WI38 (cell line): ENCODE measurements at regions not wholly inside any gene's neighbourhood (a gene's known extent, or its start where the extent isn't known, plus 50 kb on each side); places are given as distances from the start of the nearest gene placed in this dataset.

Experiments used
- H3K4me3 ChIP-seq: 2 replicates; pipeline ENCODE4 v1.5.1; 2011; ENCODE audit warnings: low read depth, mild to moderate bottlenecking, control low read depth, low read length
- CTCF ChIP-seq: IDR thresholded peaks from 2 replicates; pipeline ENCODE4 v1.5.1; 2012; ENCODE audit warnings: low read depth, mild to moderate bottlenecking, control low read depth, low read length

GRCh38 chr19:30146346-30146745 is 204.3 kb downstream of the URI1 start:
- no peak overlapping the region for H3K4me3 ChIP-seq
- no peak for TF ChIP-seq CTCF

DNA sequence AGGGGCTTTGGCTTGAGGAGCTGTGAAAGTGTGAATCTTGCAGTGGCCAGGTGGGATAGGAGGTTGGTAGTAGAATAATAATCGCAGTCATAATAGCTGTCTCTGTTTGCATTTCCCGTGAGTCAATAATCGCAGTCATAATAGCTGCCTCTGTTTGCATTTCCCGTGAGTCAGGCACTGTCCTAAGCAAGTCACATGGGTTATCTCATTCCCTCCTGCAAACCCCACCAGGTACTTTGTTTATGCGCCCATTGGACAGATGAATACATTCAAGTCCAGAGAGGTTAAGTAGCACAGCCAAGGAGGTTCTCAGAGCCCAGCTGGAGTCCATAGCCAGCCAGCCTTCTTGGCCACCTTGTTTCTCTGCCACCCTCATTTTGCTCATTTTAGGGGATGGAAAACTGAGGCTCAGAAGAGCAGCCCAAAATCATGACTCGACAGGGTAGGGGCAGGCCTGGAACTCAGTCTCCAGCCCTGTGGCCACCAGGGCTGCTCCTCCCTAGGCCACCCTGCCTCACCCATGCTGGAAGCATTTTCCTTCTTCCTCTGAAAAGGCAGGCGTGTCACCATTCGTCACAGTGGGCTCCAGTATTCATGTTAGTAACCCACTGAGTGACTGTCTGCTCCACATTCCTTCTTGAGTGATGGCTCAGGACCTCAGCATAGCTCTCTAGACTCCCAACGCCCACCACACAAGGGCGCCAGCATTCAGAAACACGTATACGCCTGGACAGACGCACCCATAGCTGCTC is 206.2 kb downstream of the URI1 start:
- no peak for TF ChIP-seq CTCF
- no peak overlapping the region for H3K4me3 ChIP-seq

DNA sequence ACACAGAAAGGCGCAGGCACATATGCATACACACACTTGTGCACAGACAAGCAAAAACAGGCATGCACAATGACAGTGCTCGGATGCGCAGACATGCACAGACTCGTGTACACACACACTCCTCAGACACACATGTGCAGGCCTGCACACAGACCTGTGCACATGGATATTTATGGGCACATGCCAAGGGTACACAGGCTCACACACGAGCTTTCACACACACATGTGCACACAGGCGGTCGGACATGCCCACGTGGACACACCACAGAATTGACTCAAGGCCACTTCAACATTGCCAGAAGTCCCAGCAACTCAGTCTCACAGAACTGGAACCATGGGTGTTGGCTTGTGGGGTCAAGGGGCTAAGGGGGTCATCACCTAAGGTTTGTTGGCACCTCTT is 206.8 kb downstream of the URI1 start:
- no peak for TF ChIP-seq CTCF
- no peak overlapping the region for H3K4me3 ChIP-seq

DNA sequence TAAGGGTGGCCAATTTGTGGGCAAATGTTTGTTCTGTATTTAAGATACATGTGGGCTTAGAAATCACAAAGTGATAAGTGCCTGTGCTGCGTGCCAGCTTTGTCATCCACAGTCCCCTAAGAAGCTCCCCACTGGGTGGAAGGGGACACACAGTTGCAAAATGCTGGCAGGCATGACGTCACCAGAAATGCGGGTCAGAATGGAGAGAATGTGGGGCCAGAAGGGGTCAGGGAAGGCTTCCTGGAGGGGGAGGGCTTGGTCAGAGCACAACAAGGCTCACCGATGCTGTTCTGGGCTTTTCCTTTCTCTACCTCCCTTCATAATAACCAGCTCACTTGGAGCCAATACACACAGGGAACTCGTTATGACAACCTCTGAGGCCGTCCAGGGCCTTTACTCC is 207.3 kb downstream of the URI1 start:
- no peak overlapping the region for H3K4me3 ChIP-seq
- TF ChIP-seq CTCF = no peak

DNA sequence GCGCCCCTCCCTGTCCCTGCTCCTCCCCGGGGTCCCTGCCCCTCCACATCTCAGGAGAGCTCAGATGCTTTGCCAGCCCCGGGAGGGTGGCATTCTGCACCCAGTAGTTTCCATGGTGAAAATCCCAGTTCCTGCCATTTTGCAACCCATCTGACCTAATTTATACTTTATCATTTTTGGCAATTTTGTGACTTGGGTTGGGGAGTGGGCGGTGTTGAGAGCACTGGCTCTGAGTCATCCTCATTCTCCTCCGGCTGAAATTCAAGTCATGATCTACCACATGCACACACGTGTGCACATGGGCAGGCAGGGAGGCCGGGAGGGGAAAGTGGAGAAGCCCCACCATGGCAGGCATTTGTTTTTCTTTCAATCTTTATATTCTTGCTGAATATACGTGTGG is 208.6 kb downstream of the URI1 start:
- no peak overlapping the region for H3K4me3 ChIP-seq

DNA sequence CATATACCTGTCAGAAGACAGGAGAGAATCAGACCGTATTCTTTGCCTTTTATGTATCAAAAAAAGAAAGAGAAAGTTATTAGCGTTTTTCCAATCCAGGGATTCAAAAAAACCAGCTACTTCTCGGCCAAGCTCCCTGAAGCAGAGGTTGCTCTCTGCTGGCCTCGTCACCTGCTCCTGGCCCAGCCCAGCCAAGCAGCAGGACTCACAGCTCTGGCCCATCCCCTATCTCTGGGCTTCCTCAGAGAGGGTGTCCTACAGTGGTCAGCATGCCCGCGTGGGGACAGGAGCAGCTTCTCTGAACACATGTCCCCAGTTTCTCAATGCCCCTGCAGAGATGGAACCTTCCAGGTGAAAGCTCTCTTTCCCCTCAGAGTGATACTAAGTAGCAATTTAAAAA is 209.0 kb downstream of the URI1 start:
- no peak overlapping the region for H3K4me3 ChIP-seq
- TF ChIP-seq CTCF = no peak

More for the DNA sequence above, 208.6 kb downstream of the URI1 start:
- TF ChIP-seq CTCF = no peak

GRCh38 chr19:30152510-30153291 is 210.7 kb downstream of the URI1 start:
- no peak overlapping the region for H3K4me3 ChIP-seq
- TF ChIP-seq CTCF = no peak
